HPDE6-E6E7 (cell line): ENCODE measurements at regions not wholly inside any gene's neighbourhood (a gene's known extent, or its start where the extent isn't known, plus 50 kb on each side); places are given as distances from the start of the nearest gene placed in this dataset.

Experiments
- DNase-seq: peaks from one replicate; pipeline ENCODE4 v3.0.0; 2011; ENCODE audit warnings: missing footprints; ENCODE audit errors: extremely low spot score

DNA sequence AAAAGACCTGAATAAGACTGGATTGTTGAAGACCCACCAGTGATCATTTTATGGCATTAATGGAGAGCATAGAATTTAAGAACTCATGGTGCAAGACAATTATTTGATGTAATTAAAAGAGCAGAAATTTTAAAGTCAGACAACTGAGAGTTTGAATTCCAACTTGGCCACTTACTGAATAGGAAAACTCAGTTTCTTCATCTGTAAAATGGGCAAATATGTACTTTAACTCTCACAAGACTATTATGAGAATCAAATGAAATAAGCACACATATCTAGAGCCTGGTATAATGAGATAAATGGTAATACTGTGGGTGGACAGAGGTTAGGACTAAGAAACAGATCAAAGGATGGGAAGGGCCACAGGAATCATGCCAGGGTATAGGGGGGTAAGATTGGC, 88.0 kb downstream of the SOX9 start:
- no peak for DNase-seq

DNA sequence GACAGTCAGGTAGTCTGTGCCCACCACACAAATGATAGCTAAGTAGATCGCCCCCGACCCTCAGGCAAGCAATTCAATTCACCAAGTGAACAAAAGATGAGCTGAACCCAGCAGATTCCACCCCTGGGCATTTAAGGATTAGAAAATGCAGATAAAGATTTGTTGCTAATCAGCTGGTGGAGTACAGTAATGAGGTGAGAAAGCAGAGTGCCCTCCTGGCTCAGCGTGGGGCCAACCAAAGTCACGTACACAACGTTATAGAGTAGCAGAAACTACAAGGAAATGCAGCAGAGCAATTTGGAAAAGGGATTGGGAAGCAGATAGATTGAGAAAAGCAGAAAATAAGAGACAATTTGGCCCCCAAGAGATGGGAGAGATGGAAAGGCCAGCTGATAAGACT, 91.2 kb downstream of the SOX9 start:
- DNase-seq = no peak

- no peak for DNase-seq
These were observed 94.7 kb downstream of the SOX9 start for GRCh38 chr17:72215490-72215889.

DNA sequence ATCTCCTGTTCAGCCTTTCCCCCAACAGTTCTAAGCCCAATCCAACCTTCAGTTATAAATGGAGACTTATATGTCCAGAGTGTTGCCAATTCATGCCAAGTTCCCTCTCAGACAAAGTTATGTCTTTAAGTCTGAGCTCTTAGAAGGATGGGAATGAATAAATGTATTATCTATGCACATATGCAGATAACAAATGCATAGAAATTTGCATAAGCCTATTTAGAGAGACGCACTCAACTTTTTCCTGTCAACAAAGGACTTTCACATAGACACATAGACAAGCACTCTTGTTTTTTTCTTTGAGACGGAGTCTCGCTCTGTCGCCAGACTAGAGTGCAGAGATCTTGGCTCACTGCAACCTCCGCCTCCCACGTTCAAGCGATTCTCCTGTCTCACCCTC, 95.1 kb downstream of the SOX9 start:
- DNase-seq = no peak

DNA sequence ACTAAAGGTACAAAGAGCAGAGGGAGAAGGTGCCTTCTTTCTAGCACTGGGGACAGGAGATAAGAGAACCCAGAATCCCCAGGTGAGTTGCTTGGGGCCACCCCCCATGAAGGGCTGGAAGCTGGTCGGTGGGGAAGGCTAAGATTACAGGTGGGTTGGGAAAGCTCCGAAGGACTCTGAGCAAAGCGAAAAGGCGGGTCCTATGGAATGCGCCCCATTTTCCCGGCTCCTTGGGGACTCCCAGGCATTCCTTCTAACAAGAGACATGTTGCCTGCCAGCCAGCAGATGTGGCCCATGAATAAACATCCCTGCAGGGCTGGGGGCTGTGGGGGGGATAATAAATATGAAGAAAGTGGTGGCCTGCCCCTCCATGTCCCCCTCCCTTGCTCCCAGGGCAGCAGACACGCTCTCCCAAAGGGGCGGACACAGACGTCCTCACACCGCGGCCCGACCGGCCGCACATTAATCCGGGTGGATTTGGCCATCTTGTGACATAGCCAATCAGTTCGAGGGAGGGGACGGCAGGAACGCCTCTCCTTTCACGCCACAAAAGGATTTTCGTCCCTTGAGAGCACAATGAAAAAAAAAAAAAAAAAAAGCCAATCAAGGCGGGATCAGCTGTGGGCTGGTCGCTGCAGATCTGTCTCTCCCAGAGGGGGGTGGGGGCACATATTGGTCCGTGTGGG, 98.5 kb downstream of the SOX9 start:
- DNase-seq = no peak

GRCh38 chr17:72219824-72220493, 99.1 kb downstream of the SOX9 start:
- DNase-seq = no peak

GRCh38 chr17:72222661-72223380, 102.0 kb downstream of the SOX9 start:
- no peak for DNase-seq

- DNase-seq = no peak
These were observed 103.1 kb downstream of the SOX9 start for GRCh38 chr17:72223866-72224291.

GRCh38 chr17:72226322-72226721, 105.5 kb downstream of the SOX9 start:
- no peak for DNase-seq

DNA sequence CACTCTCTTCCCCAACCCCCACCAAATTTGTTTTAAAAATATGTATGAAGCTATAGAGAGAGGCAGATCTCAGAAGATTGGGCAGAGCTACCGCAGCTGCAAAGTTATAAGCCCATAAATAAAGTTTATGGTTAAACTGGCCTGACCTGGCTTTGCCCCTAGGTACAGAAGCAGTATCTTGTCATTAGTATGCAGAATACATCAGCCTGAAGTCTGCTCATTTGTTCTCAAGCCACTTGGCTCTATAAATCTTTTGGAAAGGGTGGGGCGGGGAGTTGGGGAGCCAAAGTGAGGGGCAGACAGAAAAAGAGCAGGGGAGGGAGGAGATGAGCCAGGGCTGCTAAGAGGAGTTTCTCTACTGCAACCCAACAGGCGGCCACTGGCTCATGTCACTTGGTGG, 113.2 kb downstream of the SOX9 start:
- no peak for DNase-seq

GRCh38 chr17:72234985-72235384, 114.2 kb downstream of the SOX9 start:
- DNase-seq = no peak

DNA sequence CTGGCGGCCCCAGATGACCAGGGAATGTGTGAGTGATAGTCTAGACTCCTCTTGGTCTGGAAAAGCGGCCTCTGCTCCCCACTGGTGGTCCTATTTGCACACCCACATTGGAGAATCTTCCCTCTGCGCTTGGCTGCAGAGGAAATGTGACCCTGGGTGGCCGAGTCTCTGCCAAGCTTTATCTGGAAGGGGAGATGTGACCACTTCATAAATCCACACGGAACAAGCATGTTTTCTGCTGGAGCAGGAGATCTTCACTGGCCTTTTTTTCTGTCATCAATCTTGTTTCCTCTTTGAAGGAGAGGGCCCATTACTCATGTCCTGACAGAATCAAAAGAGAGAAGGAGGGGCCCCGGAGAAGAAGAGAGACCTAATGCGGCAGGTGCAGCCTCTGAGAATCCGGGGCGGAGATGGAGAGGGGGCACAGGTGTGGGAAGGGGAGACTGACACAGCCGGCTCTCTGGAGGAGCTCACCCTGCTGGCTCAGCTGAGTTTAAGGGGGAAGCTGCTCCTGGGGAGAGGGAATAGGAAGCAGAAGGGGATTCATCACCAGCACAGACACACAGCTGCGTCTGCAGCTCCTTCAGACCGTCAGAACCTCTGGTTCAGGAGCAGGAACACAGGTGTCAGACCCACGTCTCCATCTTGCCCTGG, 116.3 kb downstream of the SOX9 start:
- DNase-seq = no peak

GRCh38 chr17:72238157-72238673, 117.4 kb downstream of the SOX9 start:
- no peak for DNase-seq

DNA sequence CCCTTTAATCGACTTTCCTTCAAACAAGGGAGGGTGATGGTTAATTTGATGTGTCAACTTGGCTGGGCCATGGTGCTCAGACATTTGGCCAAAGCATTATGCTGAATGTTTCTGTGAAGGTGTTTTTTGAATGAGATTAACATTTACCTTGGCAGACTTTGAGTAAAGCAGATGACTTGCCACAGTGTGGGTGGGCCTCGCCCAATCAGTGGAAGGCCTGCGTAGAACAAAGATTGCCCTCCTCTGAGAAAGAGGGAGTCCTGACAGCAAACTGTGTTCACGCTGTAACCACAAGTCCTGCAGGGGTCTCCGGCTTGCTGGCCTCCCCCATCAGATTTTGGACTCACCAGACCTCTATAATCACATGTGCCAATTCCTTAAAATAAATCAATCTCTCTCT, 118.7 kb downstream of the SOX9 start:
- no peak for DNase-seq

DNA sequence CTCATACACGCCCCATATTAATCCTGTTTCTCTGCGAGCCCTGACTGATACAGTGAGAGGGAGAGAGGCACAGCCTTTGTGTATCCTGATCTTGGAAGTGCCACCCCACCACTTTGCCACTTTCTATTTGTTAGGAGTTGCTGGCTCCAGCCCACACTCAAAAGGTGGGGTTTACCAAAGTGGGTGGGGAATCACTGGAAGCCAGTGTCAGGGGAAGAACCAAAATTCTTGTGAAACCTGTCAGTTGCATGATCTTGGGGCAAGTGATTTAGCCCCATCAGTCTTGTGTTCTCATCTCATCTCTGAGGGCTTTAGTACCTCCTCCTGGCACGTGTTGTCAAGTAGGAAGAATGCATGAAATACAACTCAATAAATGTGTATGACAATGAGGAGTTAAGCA, 119.5 kb downstream of the SOX9 start:
- DNase-seq = no peak

DNA sequence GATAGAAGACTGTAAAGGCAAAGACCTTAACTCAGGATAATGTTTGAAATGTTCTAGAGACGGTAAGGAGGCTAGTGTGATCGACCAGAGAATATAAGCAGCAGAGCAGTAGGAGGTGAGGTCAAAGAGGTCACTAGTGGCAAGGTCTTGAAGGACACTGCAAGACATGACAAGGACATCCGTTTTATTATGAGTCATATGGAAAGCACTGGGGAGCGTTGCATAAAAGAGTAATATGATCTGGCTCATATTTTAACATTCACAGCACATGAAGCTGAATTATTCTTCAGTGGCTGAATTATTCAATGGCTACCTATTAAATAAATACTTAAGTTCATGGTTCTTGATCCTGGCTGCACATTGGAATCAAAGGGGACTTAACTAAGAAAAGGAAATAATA, 123.7 kb downstream of the SOX9 start:
- no peak for DNase-seq

DNA sequence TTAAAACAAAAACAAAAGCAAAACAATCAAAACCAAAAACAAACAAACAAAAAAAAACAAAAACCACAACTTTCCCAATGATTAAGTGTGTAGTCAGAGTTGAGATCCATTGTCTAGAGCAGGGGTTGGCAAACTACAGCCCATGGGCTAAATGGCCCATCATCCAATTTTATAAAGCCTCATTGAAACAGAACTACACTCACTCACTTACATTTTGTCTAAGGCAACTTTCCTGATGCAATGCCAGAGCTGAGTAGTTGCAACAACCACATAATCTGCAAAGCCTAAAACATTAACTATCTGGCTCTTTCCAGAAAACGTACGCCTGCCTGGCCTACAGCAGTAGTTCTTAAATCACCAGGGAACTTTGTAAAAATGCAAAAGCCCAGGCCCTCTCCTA, 124.1 kb downstream of the SOX9 start:
- no peak for DNase-seq

- peak; percentile 48 for DNase-seq
These were observed 128.6 kb downstream of the SOX9 start for GRCh38 chr17:72249441-72249840.

- DNase-seq = no peak
These were observed 129.4 kb downstream of the SOX9 start for GRCh38 chr17:72250206-72250605.

DNA sequence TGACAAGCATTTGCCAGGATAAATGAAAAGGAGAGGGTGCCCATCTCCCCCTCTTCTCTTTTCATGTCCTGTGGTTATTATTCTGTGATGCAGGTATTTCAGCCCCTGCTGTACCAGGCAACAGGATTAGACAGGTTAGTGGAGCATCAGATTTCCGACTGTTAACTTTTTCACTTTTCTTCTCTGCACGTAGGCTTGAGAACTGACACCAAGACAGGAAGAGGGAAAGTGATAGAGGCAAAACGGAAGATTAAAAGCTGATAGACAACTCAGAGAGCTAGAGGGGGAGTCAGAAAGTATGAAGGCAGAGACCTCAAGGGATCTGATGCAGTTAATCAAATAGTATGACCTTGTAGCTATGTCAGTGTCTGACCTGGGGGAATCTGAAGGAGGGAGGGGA, 132.8 kb downstream of the SOX9 start:
- DNase-seq = no peak

DNA sequence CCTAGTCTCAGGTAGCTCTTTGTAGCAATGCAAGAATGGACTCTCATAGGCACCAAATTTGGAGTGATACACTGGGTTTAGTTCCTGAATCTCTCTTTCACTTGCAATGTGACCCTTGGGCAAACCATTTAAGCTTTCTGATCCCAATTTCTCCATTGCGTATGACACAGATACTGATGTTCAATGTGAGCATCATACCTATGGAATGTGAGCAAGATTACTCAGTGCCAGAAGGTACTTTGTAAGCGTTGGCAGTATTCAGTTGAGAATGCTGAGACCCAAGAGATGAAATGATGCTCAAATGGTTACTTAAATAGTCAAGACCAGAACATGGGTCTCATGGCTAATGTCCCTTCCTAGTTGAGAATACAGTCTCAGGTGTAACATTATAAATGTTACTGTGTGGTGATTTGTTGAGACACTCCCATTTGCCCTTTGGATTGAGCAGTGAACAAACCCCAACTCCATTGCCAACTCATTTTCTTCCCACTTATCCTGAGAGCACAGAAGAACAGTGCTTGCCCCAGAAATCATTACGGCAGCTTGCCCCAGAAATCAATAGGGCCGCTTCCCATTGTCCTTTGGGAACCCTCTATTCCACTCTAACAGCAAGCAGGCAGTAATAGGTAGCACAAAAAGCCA, 134.1 kb downstream of the SOX9 start:
- no peak for DNase-seq

- DNase-seq = no peak
These were observed 134.7 kb downstream of the SOX9 start for GRCh38 chr17:72255481-72255880.
